Cardiac fibroblast (primary cell): ENCODE measurements at regions not wholly inside any gene's neighbourhood (a gene's known extent, or its start where the extent isn't known, plus 50 kb on each side); places are given as distances from the start of the nearest gene placed in this dataset.

ENCODE experiments used
- DNase-seq, 2 donors: peaks; one replicate each; pipeline versions ENCODE4 v3.0.0 to v3.0.0-alpha.2; 2010; ENCODE audit warnings: low read depth in 2 of 2
- H3K4me3 ChIP-seq, 2 donors: replicated peaks in 1 of 2; 1 replicate in 1 of 2; 2 replicates in 1 of 2; pipeline ENCODE4 v1.5.1; 2011; ENCODE audit warnings: low read depth in 2 of 2, low read length in 2 of 2, mild to moderate bottlenecking in 2 of 2, moderate library complexity in 1 of 2
- TF ChIP-seq, protein P1 (sequence below): IDR thresholded peaks from one replicate; pipeline ENCODE4 v1.5.1; 2011; ENCODE audit warnings: low read depth, mild to moderate bottlenecking, low read length, inconsistent platforms

DNA sequence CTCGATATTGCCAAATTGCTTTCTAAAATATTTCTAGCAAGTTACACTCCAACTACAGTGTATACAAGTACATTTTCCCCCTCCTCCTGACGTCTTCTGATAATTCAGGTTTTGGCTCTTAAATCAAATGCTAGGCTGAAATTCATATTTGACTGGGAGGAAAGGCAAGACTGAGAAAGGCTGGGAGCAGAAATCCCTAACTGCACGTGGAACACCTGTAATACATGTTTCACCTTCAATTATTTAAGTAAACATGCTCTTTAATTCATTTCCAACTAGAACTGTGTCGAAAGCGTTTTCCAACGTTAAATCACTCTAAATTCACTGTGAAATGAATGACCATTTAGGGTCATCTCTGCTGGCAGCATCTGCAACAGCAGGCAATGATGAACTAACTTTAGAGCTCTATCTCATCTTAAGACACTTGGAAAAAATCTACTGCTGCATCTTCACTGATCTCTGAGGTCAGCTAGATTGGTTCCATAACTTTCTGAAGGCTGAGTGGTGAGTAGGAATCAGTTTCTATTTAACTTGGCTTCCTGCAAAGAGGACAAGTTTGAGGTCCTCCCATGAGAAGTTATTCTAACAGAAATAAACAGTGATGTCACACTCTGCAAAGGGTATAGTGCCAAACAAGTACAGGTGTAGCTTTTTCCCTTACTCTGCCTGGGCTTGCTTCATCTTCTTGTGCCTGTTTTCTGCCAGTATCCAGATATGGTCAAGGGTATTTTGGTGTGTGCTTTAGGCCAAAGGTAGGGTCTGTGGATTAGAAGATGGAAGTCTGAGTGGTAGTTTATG lies 144.3 kb upstream of the PAK3 start:
- DNase-seq = no peak
- no peak overlapping the region for H3K4me3 ChIP-seq

DNA sequence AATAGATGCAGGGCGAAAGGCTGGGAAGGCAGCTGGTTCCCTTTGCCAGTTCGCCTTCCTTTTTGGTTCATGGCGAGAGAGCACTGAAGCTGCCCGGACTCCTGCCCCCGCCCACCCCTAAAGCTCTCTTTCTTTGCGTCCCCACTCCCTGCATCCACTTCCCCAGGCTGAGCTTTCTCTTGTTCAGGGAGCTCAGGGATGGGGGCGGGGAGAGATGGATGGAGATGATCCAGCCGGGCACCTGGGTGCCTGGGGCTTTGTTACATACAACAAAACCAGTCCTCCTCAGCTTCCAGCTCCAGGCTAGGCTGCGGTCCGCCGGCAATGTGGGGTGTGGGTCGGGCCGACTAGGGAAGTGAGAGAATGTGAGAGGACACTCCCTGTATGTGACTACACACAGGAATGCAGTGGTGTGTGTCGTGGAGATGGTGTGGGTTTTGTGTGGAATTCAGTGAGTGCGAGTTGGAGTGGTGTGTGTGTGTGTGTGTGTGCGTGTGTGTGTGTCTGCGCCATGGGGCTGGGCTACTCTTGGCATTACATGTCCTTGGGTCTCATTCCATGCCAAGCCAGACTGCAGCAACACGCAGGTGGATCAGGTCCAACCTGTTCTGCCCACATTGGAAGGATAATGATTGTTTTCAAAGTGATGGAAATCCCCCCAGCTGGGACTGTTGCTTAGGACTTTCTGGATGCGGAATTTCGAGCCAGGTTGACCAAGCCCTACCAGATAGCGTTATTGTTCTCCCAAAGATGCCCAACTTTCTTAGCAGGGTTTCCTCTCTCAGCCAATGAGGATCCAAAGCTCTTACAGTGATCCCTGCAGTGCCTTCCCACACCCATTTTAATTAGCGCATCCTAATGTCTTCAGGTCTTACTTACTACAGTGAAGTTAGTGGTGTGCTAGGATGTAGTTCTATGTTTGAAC lies 149.4 kb upstream of the CHRDL1 start:
- no peak for DNase-seq
- TF ChIP-seq, protein P1, sequence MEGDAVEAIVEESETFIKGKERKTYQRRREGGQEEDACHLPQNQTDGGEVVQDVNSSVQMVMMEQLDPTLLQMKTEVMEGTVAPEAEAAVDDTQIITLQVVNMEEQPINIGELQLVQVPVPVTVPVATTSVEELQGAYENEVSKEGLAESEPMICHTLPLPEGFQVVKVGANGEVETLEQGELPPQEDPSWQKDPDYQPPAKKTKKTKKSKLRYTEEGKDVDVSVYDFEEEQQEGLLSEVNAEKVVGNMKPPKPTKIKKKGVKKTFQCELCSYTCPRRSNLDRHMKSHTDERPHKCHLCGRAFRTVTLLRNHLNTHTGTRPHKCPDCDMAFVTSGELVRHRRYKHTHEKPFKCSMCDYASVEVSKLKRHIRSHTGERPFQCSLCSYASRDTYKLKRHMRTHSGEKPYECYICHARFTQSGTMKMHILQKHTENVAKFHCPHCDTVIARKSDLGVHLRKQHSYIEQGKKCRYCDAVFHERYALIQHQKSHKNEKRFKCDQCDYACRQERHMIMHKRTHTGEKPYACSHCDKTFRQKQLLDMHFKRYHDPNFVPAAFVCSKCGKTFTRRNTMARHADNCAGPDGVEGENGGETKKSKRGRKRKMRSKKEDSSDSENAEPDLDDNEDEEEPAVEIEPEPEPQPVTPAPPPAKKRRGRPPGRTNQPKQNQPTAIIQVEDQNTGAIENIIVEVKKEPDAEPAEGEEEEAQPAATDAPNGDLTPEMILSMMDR = no peak
- no peak overlapping the region for H3K4me3 ChIP-seq

More for the DNA sequence above, 144.3 kb upstream of the PAK3 start:
- TF ChIP-seq, protein P1 = no peak

DNA sequence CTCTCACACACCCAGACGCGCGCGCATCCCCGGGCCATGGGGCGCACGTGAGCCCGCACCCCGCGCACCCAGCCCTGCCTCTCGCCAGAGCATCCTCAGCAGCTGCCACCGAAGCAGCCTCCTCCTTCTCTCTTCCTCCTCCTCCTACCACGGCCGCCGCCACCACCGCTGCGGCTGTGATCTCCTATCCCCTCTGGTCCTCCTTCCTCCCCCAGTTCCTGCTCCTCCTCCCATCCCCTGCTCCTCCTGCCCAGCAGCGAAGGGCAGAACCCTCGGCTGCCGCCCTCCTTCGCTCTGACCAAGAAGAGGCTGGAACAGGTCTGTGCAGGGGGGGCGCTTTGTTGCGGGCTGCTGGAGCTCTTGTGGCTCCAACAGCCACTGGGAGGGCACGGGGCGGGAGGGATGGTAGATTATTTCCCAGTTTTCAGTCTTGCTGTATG lies 148.7 kb upstream of the CHRDL1 start:
- DNase-seq = no peak
- TF ChIP-seq, protein P1 = no peak
- no peak overlapping the region for H3K4me3 ChIP-seq

DNA sequence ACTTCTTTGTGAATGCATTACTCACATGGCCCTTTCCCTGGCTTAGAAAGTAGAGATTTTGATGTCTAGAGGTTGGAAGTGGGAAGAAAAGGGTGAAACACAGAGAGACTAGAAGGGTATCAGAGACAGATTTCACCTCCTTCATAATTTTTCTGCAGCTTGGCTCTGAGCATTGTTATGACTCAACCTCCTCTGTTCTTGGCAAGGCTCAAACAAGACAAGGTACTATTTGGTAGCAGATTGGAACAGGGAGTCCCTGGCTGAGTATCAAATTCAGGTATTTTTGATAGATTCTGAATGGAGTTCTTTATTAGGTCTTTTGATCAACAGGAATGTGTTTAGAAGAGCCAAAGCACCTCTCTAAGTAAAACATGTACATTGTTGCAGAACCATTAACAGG lies 146.3 kb upstream of the CHRDL1 start:
- TF ChIP-seq, protein P1 = no peak
- H3K4me3 ChIP-seq = no peak overlapping the region
- no peak for DNase-seq

DNA sequence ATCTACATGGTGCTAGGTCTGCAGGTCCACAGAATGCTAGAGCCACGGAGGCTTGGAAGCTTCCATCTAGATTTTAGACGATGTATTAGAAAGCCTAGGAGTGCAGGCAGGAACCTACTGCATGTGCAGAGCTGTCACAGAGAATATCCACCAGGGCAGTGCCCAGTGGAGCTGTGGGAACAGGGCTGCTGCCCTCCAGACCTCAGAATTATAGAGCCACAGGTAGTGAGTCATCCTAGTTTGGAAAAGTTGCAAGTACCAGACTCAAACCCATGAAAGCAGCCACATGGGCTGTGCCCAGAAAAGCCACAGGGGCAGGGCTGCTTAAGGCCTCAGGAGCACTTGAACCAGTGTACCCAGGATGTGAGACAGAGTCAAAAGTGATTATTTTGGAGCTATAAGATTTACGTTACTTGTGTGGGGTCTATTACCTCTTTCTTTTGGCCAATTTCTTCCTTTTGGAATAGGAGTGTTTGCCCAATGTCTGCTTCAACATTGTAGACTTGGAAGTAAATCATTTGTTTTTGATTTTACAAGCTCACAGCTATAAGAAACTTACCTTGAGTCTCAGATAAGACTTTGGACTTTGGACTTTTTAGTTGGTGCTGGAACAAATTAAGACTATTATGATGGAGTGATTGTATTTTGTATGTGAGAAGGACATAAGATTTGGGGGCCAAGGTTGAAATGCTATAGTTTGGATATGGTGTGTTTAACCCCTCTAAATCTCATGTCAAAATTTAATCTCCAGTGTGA lies 143.5 kb upstream of the CHRDL1 start:
- H3K4me3 ChIP-seq = no peak overlapping the region
- DNase-seq = no peak
- TF ChIP-seq, protein P1 = no peak

DNA sequence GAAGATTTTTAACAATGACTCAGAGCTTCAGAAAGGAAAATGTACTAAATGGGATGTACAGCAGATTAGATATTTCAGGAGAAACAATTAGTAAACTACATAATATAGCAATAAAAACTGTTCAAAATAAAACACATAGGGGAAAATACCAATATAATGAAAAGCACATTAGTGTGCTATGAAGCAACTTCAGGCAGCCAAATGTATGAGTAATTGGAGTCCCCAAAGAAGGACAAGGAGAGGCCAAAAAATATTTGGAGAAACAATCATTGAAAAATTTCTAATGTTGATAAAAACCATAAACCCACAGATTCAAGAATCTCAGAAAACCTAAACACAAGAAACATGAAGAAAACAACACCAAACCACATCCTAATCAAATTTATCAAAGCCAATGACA lies 129.3 kb upstream of the CHRDL1 start:
- no peak overlapping the region for H3K4me3 ChIP-seq
- TF ChIP-seq, protein P1 = no peak
- no peak for DNase-seq
